ENCODE measurements at regions not wholly inside any gene's neighbourhood (a gene's known extent, or its start where the extent isn't known, plus 50 kb on each side); places are given as distances from the start of the nearest gene placed in this dataset.

DNA sequence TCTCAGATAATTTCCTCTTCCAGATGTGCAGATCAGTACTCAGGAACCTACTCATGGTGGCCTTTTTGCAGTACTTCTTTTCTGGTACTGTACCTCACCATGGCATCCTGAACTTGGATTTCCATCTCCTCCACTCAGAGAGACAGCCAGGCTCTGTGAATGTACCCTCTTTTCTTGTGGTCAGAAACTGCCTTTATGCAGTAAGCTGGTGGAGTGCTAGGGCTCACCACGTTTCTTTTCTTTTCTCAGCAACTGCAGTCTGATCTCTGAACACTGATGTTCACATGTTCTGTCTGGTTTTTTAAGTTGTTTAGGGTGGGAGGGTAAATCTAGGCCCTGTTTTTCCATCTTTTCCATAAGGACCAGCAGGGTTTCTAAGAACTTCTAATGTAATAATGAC, 99.8 kb upstream of the NRXN3 start:
- ChIA-PET POLR2A (no interaction called here), CTCF (interaction anchor here (1.6 kb wide), 1 partner anchor 19 kb away, joined by 4 read pairs; no protein-coding TSS in a partner anchor)
- Histone ChIP-seq H3K4me2 (no peak overlapping the region), H3K79me2 (ENCODE audit: insufficient read depth) (no peaks in the 10 kb centered on the region), H3K9ac (no peak overlapping the region), H3K9me3 (no peaks in the 10 kb centered on the region), H3K27me3 (ENCODE audit: insufficient read depth) (no peaks in the 10 kb centered on the region), H3F3A (replicated peaks; ENCODE audit: insufficient read depth) (no peaks in the 10 kb centered on the region), H3K4me1 (ENCODE audit: control insufficient read depth in 1 of 2, insufficient read depth in 2 of 2, low read depth in 1 of 2, low read length in 1 of 2) (peaks cover 0 to 5% of the 10 kb centered on the region in 2 experiments; a peak in 1 of 4 replicates), H3K36me3 (replicated peaks in 1 of 2; ENCODE audit: control insufficient read depth in 1 of 2, insufficient read depth in 2 of 2, low read length in 1 of 2) (no peaks in the 10 kb centered on the region), H2AFZ (ENCODE audit: low read depth) (no peak overlapping the region), H3K4me3 (ENCODE audit: low read depth in 2 of 2, low read length in 1 of 2) (no peak overlapping the region), H3K27ac (ENCODE audit: low read depth in 2 of 2, low read length in 1 of 2) (no peak overlapping the region), H4K20me1 (ENCODE audit: insufficient read depth) (no peaks in the 10 kb centered on the region), H3K9me2 (no peaks in the 10 kb centered on the region)
- DNase-seq = no peak
- WGBS (ENCODE audit: low lambda C conversion rate) = 4% methylated on average over 1 of the region's 1 CpG
- TF ChIP-seq USF1 (IDR thresholded peaks at IDR 0.05; ENCODE audit: borderline replicate concordance, low read depth) (no peak), MXI1 (IDR thresholded peaks at IDR 0.05; ENCODE audit: low read depth, low read length) (no peak), CTCF (IDR thresholded peaks at IDR 0.05) (no peak), IRF3 (IDR thresholded peaks at IDR 0.05; ENCODE audit: low read depth, low read length) (no peak)
- TF ChIP-seq, protein P1, sequence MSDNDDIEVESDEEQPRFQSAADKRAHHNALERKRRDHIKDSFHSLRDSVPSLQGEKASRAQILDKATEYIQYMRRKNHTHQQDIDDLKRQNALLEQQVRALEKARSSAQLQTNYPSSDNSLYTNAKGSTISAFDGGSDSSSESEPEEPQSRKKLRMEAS (IDR thresholded peaks at IDR 0.05; ENCODE audit: low read depth) = no peak

- Histone ChIP-seq H3K9ac (no peak overlapping the region), H2AFZ (ENCODE audit: low read depth) (no peak overlapping the region), H3K27me3 (ENCODE audit: insufficient read depth) (no peaks in the 10 kb centered on the region), H4K20me1 (ENCODE audit: insufficient read depth) (no peaks in the 10 kb centered on the region), H3F3A (replicated peaks; ENCODE audit: insufficient read depth) (no peaks in the 10 kb centered on the region), H3K79me2 (ENCODE audit: insufficient read depth) (no peaks in the 10 kb centered on the region), H3K4me3 (ENCODE audit: low read depth in 2 of 2, low read length in 1 of 2) (no peak overlapping the region), H3K4me1 (ENCODE audit: control insufficient read depth in 1 of 2, insufficient read depth in 2 of 2, low read depth in 1 of 2, low read length in 1 of 2) (peaks cover 0 to 5% of the 10 kb centered on the region in 2 experiments; a peak in 1 of 4 replicates), H3K9me2 (no peaks in the 10 kb centered on the region), H3K27ac (ENCODE audit: low read depth in 2 of 2, low read length in 1 of 2) (no peak overlapping the region), H3K9me3 (no peaks in the 10 kb centered on the region), H3K4me2 (no peak overlapping the region), H3K36me3 (replicated peaks in 1 of 2; ENCODE audit: control insufficient read depth in 1 of 2, insufficient read depth in 2 of 2, low read length in 1 of 2) (no peaks in the 10 kb centered on the region)
- ChIA-PET POLR2A (no interaction called here), CTCF (interaction anchor here (1.6 kb wide), 1 partner anchor 18 kb away, joined by 4 read pairs; no protein-coding TSS in a partner anchor)
- TF ChIP-seq JUND (IDR thresholded peaks at IDR 0.05) (no peak), TAF1 (IDR thresholded peaks at IDR 0.05; ENCODE audit: borderline replicate concordance, low read depth, low read length) (no peak)
- 20% methylated on average over 3 of the region's 3 CpGs for WGBS (ENCODE audit: low lambda C conversion rate)
- no peak for DNase-seq
Observed at GRCh38 chr14:78071016-78071549, 99.1 kb upstream of the NRXN3 start.
